K562 (cell line): ENCODE measurements at regions not wholly inside any gene's neighbourhood (a gene's known extent, or its start where the extent isn't known, plus 50 kb on each side); places are given as distances from the start of the nearest gene placed in this dataset.

Experiments used
- BMI1 ChIP-seq: fragments of 150-350 bp; IDR thresholded peaks from 2 replicates; pipeline ENCODE4 v1.6.1; 2014; ENCODE audit warnings: low read length
- CEBPB ChIP-seq: fragments of 450-650 bp; IDR thresholded peaks from 2 replicates; pipeline ENCODE4 v1.6.1; 2016; ENCODE audit warnings: missing genetic modification characterization, missing compliant biosample characterization
- ETV6 ChIP-seq, 3 experiments: fragments of 150-350 bp in 1 of 3; sonication (generic) in 1 of 3; formaldehyde crosslinking in 1 of 3; IDR thresholded peaks; 2 replicates each; pipeline versions ENCODE4 v1.6.1 to v1.8.0; 2014 to 2022; ENCODE audit warnings: borderline replicate concordance in 2 of 3, low read depth in 2 of 3, antibody characterized with exemption in 1 of 3, low read length in 1 of 3, mild to moderate bottlenecking in 1 of 3, missing genetic modification reagents in 1 of 3
- EZH2 ChIP-seq: IDR thresholded peaks from 2 replicates; pipeline ENCODE4 v1.6.1; 2012; ENCODE audit warnings: low read depth, mild to moderate bottlenecking, inconsistent platforms, low read length, borderline replicate concordance
- MYC ChIP-seq, 2 experiments: fragments of 250-450 bp in 1 of 2; sonication (Bioruptor Pico) in 1 of 2; IDR thresholded peaks; 2 replicates each; pipeline versions ENCODE4 v1.5.1 to v1.6.1; 2012 to 2021; ENCODE audit warnings: low read depth in 2 of 2, borderline replicate concordance in 1 of 2, improper control_type of control experiment in 1 of 2, low read length in 1 of 2, mild to moderate bottlenecking in 1 of 2, moderate library complexity in 1 of 2
- NCOA1 ChIP-seq: fragments of 450-650 bp; IDR thresholded peaks from 2 replicates; pipeline ENCODE4 v1.6.1; 2016; ENCODE audit warnings: low read depth
- ZNF146 ChIP-seq: IDR thresholded peaks from one replicate; pipeline ENCODE4 v1.6.1; 2018; ENCODE audit warnings: missing compliant biosample characterization; ENCODE audit not compliant: unreplicated experiment
- TF ChIP-seq, protein P1 (sequence below): sonication (generic); formaldehyde crosslinking; IDR thresholded peaks from 2 replicates; pipeline ENCODE4 v1.9.0; 2022; ENCODE audit warnings: mild to moderate bottlenecking, missing genetic modification reagents
- TF ChIP-seq, protein P2 (sequence below), 2 experiments: IDR thresholded peaks; 2 replicates each; pipeline ENCODE4 v1.6.1; 2012; ENCODE audit warnings: improper control_type of control experiment in 2 of 2, low read depth in 2 of 2, low read length in 2 of 2, borderline replicate concordance in 1 of 2
- TF ChIP-seq, protein P3 (sequence below): fragments of 250-450 bp; sonication (Bioruptor Pico); IDR thresholded peaks from 2 replicates; pipeline ENCODE4 v1.5.0; 2021; ENCODE audit warnings: mild to moderate bottlenecking, moderate library complexity

DNA sequence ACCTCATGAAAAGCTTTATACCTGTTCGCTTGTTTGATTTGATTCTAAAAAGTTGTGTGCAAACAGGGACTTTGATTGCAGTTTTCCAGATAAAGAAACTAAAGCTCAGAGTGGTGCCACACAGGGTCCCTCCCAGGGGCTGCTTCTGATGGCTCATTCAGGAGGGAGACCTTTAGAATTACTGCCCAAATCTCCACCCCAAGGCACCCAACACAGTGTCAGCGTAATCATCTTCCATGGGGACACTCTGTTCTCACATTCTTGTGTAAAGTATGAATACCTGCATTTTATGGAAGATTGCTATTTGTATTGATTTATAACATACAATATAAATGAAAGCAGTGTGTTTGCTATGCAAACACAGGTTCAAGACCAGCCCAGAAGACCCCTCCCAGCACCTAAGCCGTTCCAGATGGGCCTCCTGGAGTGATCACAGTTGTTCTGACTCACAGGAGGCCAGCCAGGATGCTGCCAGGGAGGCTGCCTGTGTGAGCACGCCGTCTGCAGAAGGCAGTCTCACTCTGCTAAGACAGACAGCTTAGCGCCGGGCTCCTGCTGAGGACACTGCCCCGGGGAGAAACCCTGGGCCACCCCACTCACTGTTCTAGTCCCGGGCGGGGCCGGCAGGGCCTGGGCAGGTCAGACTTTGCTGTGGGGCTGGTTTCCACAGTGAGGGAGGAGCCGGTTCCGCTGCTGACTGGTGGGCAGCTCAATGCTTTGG, 185.6 kb downstream of the FAM43A start:
- no peak for TF ChIP-seq MYC (IDR thresholded peaks at IDR 0.05; ENCODE audit: low read depth, low read length)
- no peak for TF ChIP-seq MYC (CRISPR knock-in tag; IDR thresholded peaks at IDR 0.05; ENCODE audit: borderline replicate concordance, low read depth)
- TF ChIP-seq NCOA1 = no peak
- TF ChIP-seq, protein P1, sequence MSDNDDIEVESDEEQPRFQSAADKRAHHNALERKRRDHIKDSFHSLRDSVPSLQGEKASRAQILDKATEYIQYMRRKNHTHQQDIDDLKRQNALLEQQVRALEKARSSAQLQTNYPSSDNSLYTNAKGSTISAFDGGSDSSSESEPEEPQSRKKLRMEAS (CRISPR knock-in tag) = no peak
- TF ChIP-seq BMI1 = no peak
- no peak for TF ChIP-seq ZNF146 (CRISPR knock-in tag)
- TF ChIP-seq, protein P2, sequence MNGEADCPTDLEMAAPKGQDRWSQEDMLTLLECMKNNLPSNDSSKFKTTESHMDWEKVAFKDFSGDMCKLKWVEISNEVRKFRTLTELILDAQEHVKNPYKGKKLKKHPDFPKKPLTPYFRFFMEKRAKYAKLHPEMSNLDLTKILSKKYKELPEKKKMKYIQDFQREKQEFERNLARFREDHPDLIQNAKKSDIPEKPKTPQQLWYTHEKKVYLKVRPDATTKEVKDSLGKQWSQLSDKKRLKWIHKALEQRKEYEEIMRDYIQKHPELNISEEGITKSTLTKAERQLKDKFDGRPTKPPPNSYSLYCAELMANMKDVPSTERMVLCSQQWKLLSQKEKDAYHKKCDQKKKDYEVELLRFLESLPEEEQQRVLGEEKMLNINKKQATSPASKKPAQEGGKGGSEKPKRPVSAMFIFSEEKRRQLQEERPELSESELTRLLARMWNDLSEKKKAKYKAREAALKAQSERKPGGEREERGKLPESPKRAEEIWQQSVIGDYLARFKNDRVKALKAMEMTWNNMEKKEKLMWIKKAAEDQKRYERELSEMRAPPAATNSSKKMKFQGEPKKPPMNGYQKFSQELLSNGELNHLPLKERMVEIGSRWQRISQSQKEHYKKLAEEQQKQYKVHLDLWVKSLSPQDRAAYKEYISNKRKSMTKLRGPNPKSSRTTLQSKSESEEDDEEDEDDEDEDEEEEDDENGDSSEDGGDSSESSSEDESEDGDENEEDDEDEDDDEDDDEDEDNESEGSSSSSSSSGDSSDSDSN (IDR thresholded peaks at IDR 0.05; ENCODE audit: borderline replicate concordance in 1 of 2, low read depth in 2 of 2, low read length in 2 of 2) = no peak
- no peak for TF ChIP-seq CEBPB (tag)
- TF ChIP-seq ETV6 (IDR thresholded peaks at IDR 0.05; ENCODE audit: borderline replicate concordance in 1 of 2, low read depth in 2 of 2, low read length in 1 of 2) = no peak
- no peak for TF ChIP-seq ETV6 (CRISPR knock-in tag; IDR thresholded peaks at IDR 0.05; ENCODE audit: borderline replicate concordance)
- no peak for TF ChIP-seq EZH2
- TF ChIP-seq, protein P3, sequence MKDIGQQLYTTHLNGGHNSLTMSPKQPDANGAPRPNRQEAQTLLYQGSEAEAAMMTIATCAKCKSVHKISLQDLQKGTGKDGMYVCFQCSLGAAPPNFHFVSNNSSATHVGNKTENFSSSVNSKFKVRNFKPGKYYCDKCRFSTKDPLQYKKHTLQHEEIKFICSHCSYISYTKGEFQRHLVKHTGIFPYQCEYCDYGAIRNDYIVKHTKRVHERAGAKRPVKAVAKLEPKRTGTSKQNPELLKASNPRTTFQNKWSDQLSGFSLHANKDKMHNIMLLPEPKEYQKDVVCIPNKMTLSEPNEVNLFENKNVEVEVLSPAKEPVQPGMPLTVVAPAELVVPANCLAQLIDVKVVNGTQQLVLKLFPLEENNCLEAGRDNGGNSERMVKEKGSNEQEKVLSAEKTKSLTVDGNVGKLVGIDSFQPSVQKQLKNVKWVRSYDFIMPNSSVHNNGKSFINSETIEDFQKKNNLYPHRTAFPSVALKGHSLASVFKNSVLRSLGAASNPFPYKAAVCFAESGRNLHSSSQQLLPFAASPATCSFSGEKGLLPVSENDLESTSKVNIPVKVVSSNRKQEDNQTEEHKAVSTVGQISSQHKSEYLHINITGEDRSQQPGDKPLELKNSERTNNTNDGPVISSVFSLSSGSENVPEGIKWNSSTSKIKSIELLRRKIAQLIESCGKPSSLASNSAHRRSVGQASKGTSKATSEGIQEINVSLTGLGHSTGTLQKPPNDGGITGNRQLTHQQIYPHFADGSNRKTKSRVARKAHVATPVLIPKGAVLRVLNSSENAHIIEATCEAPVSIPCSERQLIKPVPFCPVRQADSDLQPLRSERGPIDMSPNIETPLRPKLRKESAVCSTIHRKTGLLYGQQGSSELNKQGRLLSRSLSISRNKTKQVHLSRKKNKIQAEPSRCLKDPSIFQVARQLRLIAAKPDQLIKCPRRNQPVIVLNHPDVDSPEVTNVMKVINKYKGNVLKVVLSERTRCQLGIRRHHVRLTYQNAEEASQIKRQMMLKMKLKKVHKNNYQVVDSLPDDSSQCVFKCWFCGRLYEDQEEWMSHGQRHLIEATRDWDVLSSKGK (CRISPR knock-in tag) = no peak
